HL-60 (cell line): ENCODE measurements at regions not wholly inside any gene's neighbourhood (a gene's known extent, or its start where the extent isn't known, plus 50 kb on each side); places are given as distances from the start of the nearest gene placed in this dataset.

Experiments
- POLR2AphosphoS5 ChIP-seq: IDR thresholded peaks from 2 replicates; pipeline ENCODE4 v1.6.1; 2012; ENCODE audit warnings: low read depth
- TF ChIP-seq, protein P1 (sequence below): IDR thresholded peaks from one replicate; pipeline ENCODE4 v1.5.1; 2011; ENCODE audit warnings: low read length, control low read depth, inconsistent platforms; ENCODE audit not compliant: insufficient read depth

DNA sequence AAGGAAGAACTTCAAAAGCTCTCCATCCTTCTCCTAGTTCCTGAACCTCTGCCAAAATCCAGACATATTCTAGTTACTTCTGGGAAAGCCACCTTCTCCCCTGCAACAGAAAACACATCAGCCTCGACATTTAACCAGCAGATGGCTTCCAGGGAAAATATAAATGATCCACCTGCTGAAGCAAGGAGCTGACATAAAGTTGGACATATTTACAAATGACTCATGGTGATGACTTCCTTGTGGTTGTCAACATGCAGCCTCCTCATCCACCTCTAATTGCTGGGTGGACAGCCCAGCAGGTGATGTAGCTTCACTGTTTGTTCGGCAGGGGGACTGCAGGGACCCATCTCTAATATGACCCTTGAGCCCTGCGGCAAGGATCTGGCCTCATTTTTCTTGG is 266.0 kb downstream of the C7orf25 start:
- TF ChIP-seq POLR2AphosphoS5 = no peak
- TF ChIP-seq, protein P1, sequence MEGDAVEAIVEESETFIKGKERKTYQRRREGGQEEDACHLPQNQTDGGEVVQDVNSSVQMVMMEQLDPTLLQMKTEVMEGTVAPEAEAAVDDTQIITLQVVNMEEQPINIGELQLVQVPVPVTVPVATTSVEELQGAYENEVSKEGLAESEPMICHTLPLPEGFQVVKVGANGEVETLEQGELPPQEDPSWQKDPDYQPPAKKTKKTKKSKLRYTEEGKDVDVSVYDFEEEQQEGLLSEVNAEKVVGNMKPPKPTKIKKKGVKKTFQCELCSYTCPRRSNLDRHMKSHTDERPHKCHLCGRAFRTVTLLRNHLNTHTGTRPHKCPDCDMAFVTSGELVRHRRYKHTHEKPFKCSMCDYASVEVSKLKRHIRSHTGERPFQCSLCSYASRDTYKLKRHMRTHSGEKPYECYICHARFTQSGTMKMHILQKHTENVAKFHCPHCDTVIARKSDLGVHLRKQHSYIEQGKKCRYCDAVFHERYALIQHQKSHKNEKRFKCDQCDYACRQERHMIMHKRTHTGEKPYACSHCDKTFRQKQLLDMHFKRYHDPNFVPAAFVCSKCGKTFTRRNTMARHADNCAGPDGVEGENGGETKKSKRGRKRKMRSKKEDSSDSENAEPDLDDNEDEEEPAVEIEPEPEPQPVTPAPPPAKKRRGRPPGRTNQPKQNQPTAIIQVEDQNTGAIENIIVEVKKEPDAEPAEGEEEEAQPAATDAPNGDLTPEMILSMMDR = no peak
